Midbrain (tissue), 1 donor: ENCODE measurements at regions not wholly inside any gene's neighbourhood (a gene's known extent, or its start where the extent isn't known, plus 50 kb on each side); places are given as distances from the start of the nearest gene placed in this dataset.

Experiments used
- DNase-seq: peaks from one replicate; lab custom pipeline; 2025; lab: John Stamatoyannopoulos, UW

GRCh38 chr5:82397741-82398320 lies 119.7 kb upstream of the RPS23 start:
- DNase-seq: no peak

- peak; percentile 17 for DNase-seq
Measured at GRCh38 chr5:82396871-82397514, 118.8 kb upstream of the RPS23 start.

GRCh38 chr5:82396396-82396795 lies 118.2 kb upstream of the RPS23 start:
- DNase-seq: no peak

GRCh38 chr5:82393951-82394350 lies 115.8 kb upstream of the RPS23 start:
- no peak for DNase-seq

- no peak for DNase-seq
Measured at GRCh38 chr5:82390088-82390487, 111.9 kb upstream of the RPS23 start.

GRCh38 chr5:82389347-82389746 lies 111.2 kb upstream of the RPS23 start:
- DNase-seq: no peak

GRCh38 chr5:82388181-82388580 lies 110.0 kb upstream of the RPS23 start:
- no peak for DNase-seq

- DNase-seq: no peak
Measured at GRCh38 chr5:82387819-82388166, 109.6 kb upstream of the RPS23 start.

- no peak for DNase-seq
Measured at GRCh38 chr5:82387001-82387818, 109.1 kb upstream of the RPS23 start.

- DNase-seq: no peak
Measured at GRCh38 chr5:82386576-82386975, 108.4 kb upstream of the RPS23 start.

- DNase-seq: no peak
Measured at GRCh38 chr5:82384034-82384750, 106.0 kb upstream of the RPS23 start.

GRCh38 chr5:82381591-82381990 lies 103.4 kb upstream of the RPS23 start:
- no peak for DNase-seq

GRCh38 chr5:82376307-82376706 lies 98.2 kb upstream of the RPS23 start:
- DNase-seq: no peak

- no peak for DNase-seq
Measured at GRCh38 chr5:82375488-82376244, 97.5 kb upstream of the RPS23 start.

GRCh38 chr5:82374637-82375036 lies 96.5 kb upstream of the RPS23 start:
- DNase-seq: no peak

- no peak for DNase-seq
Measured at GRCh38 chr5:82367930-82368329, 89.8 kb upstream of the RPS23 start.

- no peak for DNase-seq
Measured at GRCh38 chr5:82365744-82366228, 87.6 kb upstream of the RPS23 start.

- no peak for DNase-seq
Measured at GRCh38 chr5:82365026-82365425, 86.9 kb upstream of the RPS23 start.

- no peak for DNase-seq
Measured at GRCh38 chr5:82364497-82364896, 86.3 kb upstream of the RPS23 start.

GRCh38 chr5:82363524-82363923 lies 85.4 kb upstream of the RPS23 start:
- DNase-seq: no peak

- DNase-seq: no peak
Measured at GRCh38 chr5:82362636-82363035, 84.5 kb upstream of the RPS23 start.

GRCh38 chr5:82360022-82360421 lies 81.9 kb upstream of the RPS23 start:
- DNase-seq: no peak
